H54 (cell line): ENCODE measurements at regions not wholly inside any gene's neighbourhood (a gene's known extent, or its start where the extent isn't known, plus 50 kb on each side); places are given as distances from the start of the nearest gene placed in this dataset.

Experiments
- DNase-seq: peaks from one replicate; pipeline ENCODE4 v3.0.0; 2011; ENCODE audit warnings: low spot score, mixed read lengths; ENCODE audit not compliant: insufficient read length
- FAIRE-seq: peaks from 3 replicates; lab custom pipeline; 2011; peaks lifted over from hg19 to GRCh38; lab: Jason Lieb, UNC
- POLR2A ChIP-seq: IDR thresholded peaks from 2 replicates; pipeline ENCODE4 v1.6.1; 2011; ENCODE audit warnings: low read depth, mild to moderate bottlenecking, low read length

GRCh38 chrX:10859353-10859752, 239.0 kb upstream of the MID1 start:
- no peak for TF ChIP-seq POLR2A
- DNase-seq (no peak), FAIRE-seq (no peak)

- FAIRE-seq = no peak
- DNase-seq = no peak
- no peak for TF ChIP-seq POLR2A
Measured at GRCh38 chrX:10875995-10876394, 235.1 kb upstream of the HCCS start.

- TF ChIP-seq POLR2A = no peak
- no peak for FAIRE-seq
- DNase-seq = no peak
Measured at GRCh38 chrX:10882484-10882883, 228.6 kb upstream of the HCCS start.

GRCh38 chrX:10884246-10884645, 226.9 kb upstream of the HCCS start:
- DNase-seq = no peak
- TF ChIP-seq POLR2A = no peak
- FAIRE-seq = no peak

- FAIRE-seq = no peak
- TF ChIP-seq POLR2A = no peak
Measured at GRCh38 chrX:10892621-10893225, 218.4 kb upstream of the HCCS start.

GRCh38 chrX:10893366-10893765, 217.8 kb upstream of the HCCS start:
- DNase-seq = no peak
- no peak for TF ChIP-seq POLR2A
- FAIRE-seq = no peak

More at GRCh38 chrX:10892621-10893225, 218.4 kb upstream of the HCCS start:
- DNase-seq = no peak

GRCh38 chrX:10893976-10894375, 217.2 kb upstream of the HCCS start:
- FAIRE-seq (no peak), DNase-seq (no peak)
- TF ChIP-seq POLR2A = no peak

GRCh38 chrX:10897768-10898167, 213.4 kb upstream of the HCCS start:
- DNase-seq (no peak), FAIRE-seq (no peak)
- TF ChIP-seq POLR2A = no peak

GRCh38 chrX:10900585-10901289, 210.4 kb upstream of the HCCS start:
- FAIRE-seq (no peak), DNase-seq (peak; percentile 3)
- TF ChIP-seq POLR2A = no peak

GRCh38 chrX:10901290-10901633, 209.9 kb upstream of the HCCS start:
- TF ChIP-seq POLR2A = no peak
- FAIRE-seq (no peak), DNase-seq (no peak)

- FAIRE-seq (no peak), DNase-seq (no peak)
- TF ChIP-seq POLR2A = no peak
Measured at GRCh38 chrX:10902001-10902400, 209.1 kb upstream of the HCCS start.

- no peak for TF ChIP-seq POLR2A
- DNase-seq (no peak), FAIRE-seq (no peak)
Measured at GRCh38 chrX:10903523-10903922, 207.6 kb upstream of the HCCS start.

GRCh38 chrX:10904220-10904619, 206.9 kb upstream of the HCCS start:
- FAIRE-seq = no peak
- no peak for TF ChIP-seq POLR2A
- no peak for DNase-seq

- FAIRE-seq (no peak), DNase-seq (no peak)
- no peak for TF ChIP-seq POLR2A
Measured at GRCh38 chrX:10906866-10907265, 204.3 kb upstream of the HCCS start.

- FAIRE-seq (no peak), DNase-seq (no peak)
- TF ChIP-seq POLR2A = no peak
Measured at GRCh38 chrX:10922159-10922558, 189.0 kb upstream of the HCCS start.

- no peak for TF ChIP-seq POLR2A
- no peak for DNase-seq
- FAIRE-seq = no peak
Measured at GRCh38 chrX:10922835-10923234, 188.3 kb upstream of the HCCS start.
